HUES64 (cell line): ENCODE measurements at regions not wholly inside any gene's neighbourhood (a gene's known extent, or its start where the extent isn't known, plus 50 kb on each side); places are given as distances from the start of the nearest gene placed in this dataset.

ENCODE experiments used
- H3K27ac ChIP-seq: 2 replicates; pipeline ENCODE4 v1.7.0; 2013; ENCODE audit warnings: low read depth, low read length, inconsistent platforms
- H3K27me3 ChIP-seq: 2 replicates; pipeline ENCODE4 v1.6.1; 2013; ENCODE audit warnings: mild to moderate bottlenecking, low read length; ENCODE audit not compliant: insufficient read depth
- H3K36me3 ChIP-seq: 2 replicates; pipeline ENCODE4 v1.6.1; 2013; ENCODE audit warnings: mild to moderate bottlenecking, low read length; ENCODE audit not compliant: insufficient read depth
- H3K4me1 ChIP-seq: 2 replicates; pipeline ENCODE4 v1.6.1; 2013; ENCODE audit warnings: mild to moderate bottlenecking, low read length, moderate library complexity; ENCODE audit not compliant: insufficient read depth
- H3K4me3 ChIP-seq: 2 replicates; pipeline ENCODE4 v1.5.1; 2013; ENCODE audit warnings: mild to moderate bottlenecking, low read length, moderate library complexity
- H3K9ac ChIP-seq: 2 replicates; pipeline ENCODE4 v1.6.1; 2013; ENCODE audit warnings: mild to moderate bottlenecking, low read depth, low read length
- H3K9me3 ChIP-seq: 2 replicates; pipeline ENCODE4 v1.6.1; 2013; ENCODE audit warnings: low read depth, low read length; ENCODE audit not compliant: insufficient read depth
- WGBS: fragments of 150-250, 120-280 bp; methylation state at CpG from one replicate; pipeline ENCODE4 v1.1.7; 2013; ENCODE audit warnings: missing lambda C conversion rate; 5-methylcytosine and 5-hydroxymethylcytosine counted together

- no peak overlapping the region for H3K4me3 ChIP-seq
- no peak overlapping the region for H3K9ac ChIP-seq
- no peaks in the 10 kb centered on the region for H3K4me1 ChIP-seq
- H3K9me3 ChIP-seq = no peaks in the 10 kb centered on the region
- WGBS = 97% methylated on average over 3 of the region's 3 CpGs
- H3K27me3 ChIP-seq = no peaks in the 10 kb centered on the region
- H3K27ac ChIP-seq = no peak overlapping the region
- H3K36me3 ChIP-seq = no peaks in the 10 kb centered on the region
These were observed 516.8 kb downstream of the CFAP47 start for GRCh38 chrX:36436361-36436760.

- Histone ChIP-seq H3K27me3 (no peaks in the 10 kb centered on the region), H3K4me1 (no peaks in the 10 kb centered on the region), H3K9ac (no peak overlapping the region), H3K4me3 (no peak overlapping the region), H3K36me3 (no peaks in the 10 kb centered on the region), H3K27ac (no peak overlapping the region), H3K9me3 (no peaks in the 10 kb centered on the region)
- 97% methylated on average over 3 of the region's 3 CpGs for WGBS
These were observed 523.5 kb downstream of the CFAP47 start for GRCh38 chrX:36443007-36443406.

GRCh38 chrX:36445566-36445965, 526.0 kb downstream of the CFAP47 start:
- H3K4me3 ChIP-seq = no peak overlapping the region
- no peaks in the 10 kb centered on the region for H3K36me3 ChIP-seq
- no peaks in the 10 kb centered on the region for H3K27me3 ChIP-seq
- H3K9me3 ChIP-seq = no peaks in the 10 kb centered on the region
- H3K9ac ChIP-seq = no peak overlapping the region
- H3K27ac ChIP-seq = no peak overlapping the region
- H3K4me1 ChIP-seq = no peaks in the 10 kb centered on the region
- WGBS = no CpG with 5 or more reads among the region's 1 CpG

- Histone ChIP-seq H3K9me3 (no peaks in the 10 kb centered on the region), H3K4me3 (no peak overlapping the region), H3K4me1 (no peaks in the 10 kb centered on the region; the same call in 1 of the 2 replicates), H3K36me3 (no peaks in the 10 kb centered on the region), H3K9ac (no peak overlapping the region), H3K27ac (no peak overlapping the region; the same call in 1 of the 2 replicates), H3K27me3 (no peaks in the 10 kb centered on the region)
These were observed 542.6 kb downstream of the CFAP47 start for GRCh38 chrX:36462142-36462541.

- WGBS = no CpG with 5 or more reads among the region's 1 CpG
- H3K27ac ChIP-seq = no peak overlapping the region
- no peaks in the 10 kb centered on the region for H3K9me3 ChIP-seq
- H3K27me3 ChIP-seq = no peaks in the 10 kb centered on the region
- H3K4me1 ChIP-seq = no peaks in the 10 kb centered on the region
- no peaks in the 10 kb centered on the region for H3K36me3 ChIP-seq
- no peak overlapping the region for H3K4me3 ChIP-seq
- H3K9ac ChIP-seq = no peak overlapping the region
These were observed 527.6 kb upstream of the FAM47C start for GRCh38 chrX:36480441-36480990.

- Histone ChIP-seq H3K27ac (no peak overlapping the region), H3K9me3 (peaks cover 3% of the 10 kb centered on the region), H3K27me3 (no peaks in the 10 kb centered on the region), H3K36me3 (no peaks in the 10 kb centered on the region), H3K4me3 (no peak overlapping the region), H3K4me1 (no peaks in the 10 kb centered on the region), H3K9ac (no peak overlapping the region)
- WGBS = 97% methylated on average over 6 of the region's 8 CpGs
These were observed 506.9 kb upstream of the FAM47C start for GRCh38 chrX:36501169-36501702.

GRCh38 chrX:36504625-36505024, 503.5 kb upstream of the FAM47C start:
- Histone ChIP-seq H3K27me3 (no peaks in the 10 kb centered on the region), H3K9ac (no peak overlapping the region), H3K9me3 (peaks cover 16% of the 10 kb centered on the region), H3K36me3 (no peaks in the 10 kb centered on the region), H3K27ac (no peak overlapping the region), H3K4me1 (no peaks in the 10 kb centered on the region), H3K4me3 (no peak overlapping the region)

- H3K4me3 ChIP-seq = no peak overlapping the region
These were observed 500.1 kb upstream of the FAM47C start for GRCh38 chrX:36508042-36508441.

GRCh38 chrX:36510736-36511135, 497.4 kb upstream of the FAM47C start:
- H3K27ac ChIP-seq = no peak overlapping the region
- no peaks in the 10 kb centered on the region for H3K36me3 ChIP-seq
- no peaks in the 10 kb centered on the region for H3K4me1 ChIP-seq
- H3K27me3 ChIP-seq = no peaks in the 10 kb centered on the region
- no peak overlapping the region for H3K4me3 ChIP-seq
- H3K9me3 ChIP-seq = peaks cover 13% of the 10 kb centered on the region
- no peak overlapping the region for H3K9ac ChIP-seq

More at GRCh38 chrX:36508042-36508441, 500.1 kb upstream of the FAM47C start:
- no peaks in the 10 kb centered on the region for H3K27me3 ChIP-seq
- 89% methylated on average over 1 of the region's 1 CpG for WGBS
- no peaks in the 10 kb centered on the region for H3K4me1 ChIP-seq
- H3K9ac ChIP-seq = no peak overlapping the region
- H3K36me3 ChIP-seq = no peaks in the 10 kb centered on the region
- peaks cover 13% of the 10 kb centered on the region for H3K9me3 ChIP-seq
- no peak overlapping the region for H3K27ac ChIP-seq

- Histone ChIP-seq H3K9ac (no peak overlapping the region), H3K9me3 (no peaks in the 10 kb centered on the region), H3K27me3 (no peaks in the 10 kb centered on the region), H3K36me3 (no peaks in the 10 kb centered on the region), H3K4me3 (no peak overlapping the region), H3K27ac (no peak overlapping the region), H3K4me1 (no peaks in the 10 kb centered on the region)
- no CpG with 5 or more reads among the region's 1 CpG for WGBS
These were observed 479.5 kb upstream of the FAM47C start for GRCh38 chrX:36528661-36529060.

GRCh38 chrX:36534900-36535299, 473.3 kb upstream of the FAM47C start:
- 71% methylated on average over 5 of the region's 6 CpGs for WGBS
- H3K4me3 ChIP-seq = no peak overlapping the region
- H3K4me1 ChIP-seq = peaks cover 4% of the 10 kb centered on the region; the same call in 1 of the 2 replicates
- H3K9ac ChIP-seq = no peak overlapping the region
- H3K27ac ChIP-seq = no peak overlapping the region
- H3K36me3 ChIP-seq = no peaks in the 10 kb centered on the region
- H3K27me3 ChIP-seq = no peaks in the 10 kb centered on the region
- no peaks in the 10 kb centered on the region for H3K9me3 ChIP-seq

GRCh38 chrX:36543499-36543898, 464.7 kb upstream of the FAM47C start:
- Histone ChIP-seq H3K4me1 (no peaks in the 10 kb centered on the region; the same call in 1 of the 2 replicates), H3K9ac (no peak overlapping the region), H3K9me3 (no peaks in the 10 kb centered on the region), H3K36me3 (no peaks in the 10 kb centered on the region), H3K4me3 (no peak overlapping the region), H3K27ac (no peak overlapping the region), H3K27me3 (no peaks in the 10 kb centered on the region)
- no CpG with 5 or more reads among the region's 1 CpG for WGBS
